IMR-90 (cell line): ENCODE measurements at regions not wholly inside any gene's neighbourhood (a gene's known extent, or its start where the extent isn't known, plus 50 kb on each side); places are given as distances from the start of the nearest gene placed in this dataset.
A peak's percentile ranks its signal among the peaks of the same experiment; 100 is the strongest.

ENCODE experiments used
- ATAC-seq: fragments of 200-7000 bp; cut with Tn5 transposase; 2 replicates; pipeline ENCODE4 v1.9.1; 2020; ENCODE audit warnings: low read depth, mild to moderate bottlenecking, moderate library complexity
- BruUV-seq: library from RNA; stranded (reverse); fragments of 400-500 nt; replicated peaks from 2 replicates; lab custom pipeline; 2021; lab: Mats Ljungman, UMichigan
- CTCF ChIA-PET: fragments of 300-600 bp; formaldehyde crosslinking; extraction: SDS; loops from one replicate; lab custom pipeline; 2021; ENCODE audit warnings: antibody characterized with exemption; lab: Yijun Ruan, JAX
- POLR2A ChIA-PET: fragments of 300-600 bp; sonication (Branson Sonifier 250); formaldehyde crosslinking; loops from one replicate; lab custom pipeline; 2022; ENCODE audit warnings: antibody characterized with exemption; ENCODE audit not compliant: unreplicated experiment; lab: Charles Lee
- DNase-seq: peaks from one replicate; pipeline ENCODE4 v3.0.0; 2013
- H2AFZ ChIP-seq: replicated peaks from 2 replicates; pipeline ENCODE3; 2013; ENCODE audit warnings: low read length, mild to moderate bottlenecking; ENCODE audit not compliant: poor library complexity
- H2AK5ac ChIP-seq: 2 replicates; pipeline ENCODE4 v1.6.1; 2013; ENCODE audit warnings: low read depth, low read length, inconsistent platforms
- H2AK9ac ChIP-seq: replicated peaks from 2 replicates; pipeline ENCODE3; 2013; ENCODE audit warnings: mild to moderate bottlenecking, low read depth, low read length, moderate library complexity; ENCODE audit not compliant: poor library complexity
- H2BK120ac ChIP-seq: 2 replicates; pipeline ENCODE4 v1.6.1; 2013; ENCODE audit warnings: low read depth, low read length, inconsistent platforms
- H2BK15ac ChIP-seq: 3 replicates; pipeline ENCODE4 v1.6.1; 2013; ENCODE audit warnings: low read depth, low read length, inconsistent platforms
- H2BK20ac ChIP-seq: 2 replicates; pipeline ENCODE4 v1.6.1; 2013; ENCODE audit warnings: low read depth, mild to moderate bottlenecking, inconsistent platforms, low read length, moderate library complexity
- H2BK5ac ChIP-seq: 2 replicates; pipeline ENCODE4 v1.6.1; 2013; ENCODE audit warnings: mild to moderate bottlenecking, low read depth, low read length, inconsistent platforms; ENCODE audit not compliant: poor library complexity, severe bottlenecking
- H3K14ac ChIP-seq: replicated peaks from 2 replicates; pipeline ENCODE4 v1.6.1; 2013; ENCODE audit warnings: low read depth, low read length, inconsistent platforms
- H3K18ac ChIP-seq: 2 replicates; pipeline ENCODE4 v1.6.1; 2013; ENCODE audit warnings: low read depth, low read length, control low read depth
- H3K23ac ChIP-seq: 2 replicates; pipeline ENCODE4 v1.6.1; 2013; ENCODE audit warnings: low read depth, low read length, inconsistent platforms
- H3K27ac ChIP-seq: 2 replicates; pipeline ENCODE4 v1.5.1; 2013; ENCODE audit warnings: mild to moderate bottlenecking, control low read depth, low read length; ENCODE audit not compliant: insufficient read depth
- H3K27me3 ChIP-seq: 2 replicates; pipeline ENCODE4 v1.6.1; 2013; ENCODE audit warnings: low read length; ENCODE audit not compliant: control insufficient read depth, insufficient read depth
- H3K36me3 ChIP-seq: 2 replicates; pipeline ENCODE4 v1.6.1; 2013; ENCODE audit warnings: low read length, mixed read lengths; ENCODE audit not compliant: control insufficient read depth, insufficient read depth
- H3K4ac ChIP-seq: 2 replicates; pipeline ENCODE4 v1.6.1; 2013; ENCODE audit warnings: low read depth, low read length, inconsistent platforms
- H3K4me1 ChIP-seq: 2 replicates; pipeline ENCODE4 v1.6.1; 2013; ENCODE audit warnings: low read length, mixed read lengths; ENCODE audit not compliant: control insufficient read depth, insufficient read depth
- H3K4me2 ChIP-seq: 2 replicates; pipeline ENCODE4 v1.6.1; 2013; ENCODE audit warnings: low read depth, mild to moderate bottlenecking, control low read depth, low read length, moderate library complexity
- H3K4me3 ChIP-seq: 2 replicates; pipeline ENCODE4 v1.5.1; 2013; ENCODE audit warnings: low read depth, mild to moderate bottlenecking, control low read depth, low read length, moderate library complexity; ENCODE audit not compliant: insufficient read depth
- H3K56ac ChIP-seq: 2 replicates; pipeline ENCODE4 v1.6.1; 2013; ENCODE audit warnings: low read length, inconsistent platforms; ENCODE audit not compliant: insufficient read depth; ENCODE audit errors: extremely low read depth
- H3K79me1 ChIP-seq, 2 experiments: 2 replicates each; pipeline ENCODE4 v1.6.1; 2013; ENCODE audit warnings: low read length in 2 of 2, inconsistent platforms in 1 of 2, low read depth in 1 of 2
- H3K9ac ChIP-seq: 2 replicates; pipeline ENCODE4 v1.6.1; 2013; ENCODE audit warnings: low read depth, low read length, control low read depth
- H3K9me1 ChIP-seq: 2 replicates; pipeline ENCODE4 v1.6.1; 2013; ENCODE audit warnings: low read length, inconsistent platforms; ENCODE audit not compliant: insufficient read depth
- H3K9me3 ChIP-seq: 2 replicates; pipeline ENCODE4 v1.6.1; 2013; ENCODE audit warnings: low read length; ENCODE audit not compliant: control insufficient read depth, insufficient read depth
- H4K20me1 ChIP-seq: 2 replicates; pipeline ENCODE4 v1.6.1; 2013; ENCODE audit warnings: low read length, inconsistent platforms; ENCODE audit not compliant: insufficient read depth
- H4K5ac ChIP-seq: 2 replicates; pipeline ENCODE4 v1.6.1; 2013; ENCODE audit warnings: mild to moderate bottlenecking, low read depth, low read length, control low read depth
- H4K8ac ChIP-seq, 2 experiments: 2 replicates each; pipeline ENCODE4 v1.6.1; 2013; ENCODE audit warnings: low read depth in 2 of 2, low read length in 2 of 2, control low read depth in 1 of 2, inconsistent platforms in 1 of 2
- H4K91ac ChIP-seq: 2 replicates; pipeline ENCODE4 v1.6.1; 2013; ENCODE audit warnings: low read depth, low read length, inconsistent platforms; ENCODE audit not compliant: insufficient read depth
- CEBPB ChIP-seq: IDR thresholded peaks from 2 replicates; pipeline ENCODE4 v1.6.1; 2012; ENCODE audit warnings: low read depth, low read length, improper control_type of control experiment
- FOS ChIP-seq: fragments of 150-350 bp; IDR thresholded peaks from 2 replicates; pipeline ENCODE4 v1.6.1; 2016; ENCODE audit warnings: low read depth, low read length
- MAFK ChIP-seq: IDR thresholded peaks from 2 replicates; pipeline ENCODE4 v1.6.1; 2012; ENCODE audit warnings: low read depth, low read length, improper control_type of control experiment
- MAZ ChIP-seq: IDR thresholded peaks from 2 replicates; pipeline ENCODE4 v1.6.1; 2012; ENCODE audit warnings: low read depth, mild to moderate bottlenecking, low read length, improper control_type of control experiment, moderate library complexity, borderline replicate concordance
- MXI1 ChIP-seq: IDR thresholded peaks from 2 replicates; pipeline ENCODE4 v1.6.1; 2012; ENCODE audit warnings: low read depth, mild to moderate bottlenecking, low read length, moderate library complexity, borderline replicate concordance
- NFE2L2 ChIP-seq: fragments of 150-350 bp; IDR thresholded peaks from 2 replicates; pipeline ENCODE4 v1.6.1; 2016; ENCODE audit warnings: low read depth, mild to moderate bottlenecking, low read length
- RCOR1 ChIP-seq: IDR thresholded peaks from 2 replicates; pipeline ENCODE4 v1.6.1; 2012; ENCODE audit warnings: mild to moderate bottlenecking, low read length, improper control_type of control experiment; ENCODE audit not compliant: insufficient replicate concordance
- RFX5 ChIP-seq: IDR thresholded peaks from 2 replicates; pipeline ENCODE4 v1.8.0; 2012; ENCODE audit warnings: low read depth, mild to moderate bottlenecking, low read length, moderate library complexity
- SMC3 ChIP-seq: fragments of 150-350 bp; IDR thresholded peaks from 2 replicates; pipeline ENCODE4 v1.6.1; 2016; ENCODE audit warnings: low read depth, mild to moderate bottlenecking, antibody characterized with exemption, low read length, moderate library complexity
- WGBS, 2 experiments: methylation state at CpG; one replicate each; pipeline versions ENCODE4 v1.1.5 to v1.1.7; 2013; ENCODE audit warnings: missing lambda C conversion rate in 2 of 2; ENCODE audit not compliant: insufficient read length in 1 of 2; ENCODE audit errors: extremely low coverage in 2 of 2; 5-methylcytosine and 5-hydroxymethylcytosine counted together
- dilution Hi-C: fragments of 300-500 bp; cut with HindIII; formaldehyde crosslinking; loops from one replicate; pipeline ENCODE4 v1.14.3; 2018; ENCODE audit warnings: low sequenced_read_pairs; ENCODE audit not compliant: unreplicated experiment
- in situ Hi-C: fragments of 300-500 bp; cut with MboI; formaldehyde crosslinking; loops from 3 replicates; pipeline ENCODE4 v1.14.3; 2019; ENCODE audit warnings: low sequenced_read_pairs, inconsistent platforms, mixed read lengths
- intact Hi-C: fragments of 100-400 bp; cut with micrococcal nuclease; formaldehyde crosslinking; loops from 2 replicates; pipeline ENCODE4 v1.10.0; 2022

DNA sequence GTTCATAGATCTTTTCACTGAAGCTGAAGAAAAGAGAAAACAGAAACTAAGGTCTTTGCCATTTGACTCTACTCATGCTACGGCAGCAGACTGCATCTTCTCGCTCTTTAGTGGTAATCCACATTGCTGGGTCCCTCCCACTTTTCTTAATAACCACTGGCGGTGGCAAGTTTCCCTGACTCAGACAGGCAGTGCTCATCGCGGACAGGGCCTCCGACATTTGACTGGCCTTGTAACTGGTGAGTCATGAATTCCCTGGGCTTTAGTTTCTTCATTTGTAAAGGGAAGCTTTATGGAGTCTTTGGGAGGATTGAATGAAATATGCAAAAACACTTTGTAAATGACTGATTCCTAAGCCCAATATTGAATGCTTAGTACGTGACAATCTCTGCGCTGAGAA, 238.2 kb upstream of the RBBP8 start (continued):
- TF ChIP-seq SMC3 (no peak), FOS (peak; percentile 96), MAFK (peak; percentile 66), MAZ (no peak), MXI1 (no peak; the same call in 1 of the 2 replicates), RFX5 (no peak), NFE2L2 (peak; percentile 53; the same call in 1 of the 2 replicates)

DNA sequence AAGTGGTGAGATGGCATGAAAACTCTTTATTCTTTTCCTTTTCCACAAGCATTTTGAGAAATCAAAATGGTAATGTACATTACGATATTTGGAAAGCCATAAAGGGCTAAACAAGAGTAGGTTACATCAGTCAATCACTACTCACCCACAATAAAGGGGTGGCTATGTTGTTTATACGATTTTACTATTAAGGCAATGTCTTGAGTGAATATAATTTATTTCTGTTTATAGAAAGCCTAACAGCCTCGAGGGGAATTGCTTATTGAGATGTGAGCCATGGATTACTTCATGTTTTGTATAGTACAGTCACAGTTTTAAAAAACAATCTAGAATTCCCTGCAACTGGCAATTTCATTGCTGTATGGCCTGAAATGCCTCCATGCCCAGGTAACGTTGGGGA, 237.5 kb upstream of the RBBP8 start:
- ChIA-PET POLR2A (no interaction called here), CTCF (interaction anchor here (0.5 to 0.6 kb wide), 2 partner anchors 61 to 739 kb away, joined by 3 read pairs; no protein-coding TSS in a partner anchor)

More for the DNA sequence above, 237.5 kb upstream of the RBBP8 start:
- Histone ChIP-seq H3K23ac (peak overlapping the region; percentile 22; the same call in 1 of the 2 replicates), H3K4ac (peak overlapping the region; percentile 76), H2BK15ac (peak overlapping the region; percentile 77; the same call in 1 of the 3 replicates), H3K27ac (peak overlapping the region; percentile 81), H3K9ac (no peak overlapping the region; the same call in 1 of the 2 replicates), H4K20me1 (no peaks in the 10 kb centered on the region), H3K4me1 (peaks cover 14% of the 10 kb centered on the region), H3K4me3 (no peak overlapping the region), H3K9me3 (no peaks in the 10 kb centered on the region), H3K14ac (peak overlapping the region; percentile 47), H2BK5ac (peak overlapping the region; percentile 89), H4K91ac (peak overlapping the region; percentile 43; the same call in 1 of the 2 replicates), H3K27me3 (no peaks in the 10 kb centered on the region), H3K56ac (peak overlapping the region; percentile 64; the same call in 1 of the 2 replicates), H4K8ac (peak overlapping the region; percentile 1 to 70; a peak in 3 of 4 replicates), H2AK5ac (0 out of 2 replicates have a peak overlapping the region, but pooled peaks have one; percentile 27), H3K18ac (peak overlapping the region; percentile 92; the same call in 1 of the 2 replicates), H3K36me3 (no peaks in the 10 kb centered on the region), H3K4me2 (peak overlapping the region; percentile 71), H2AK9ac (no peak overlapping the region), H3K79me1 (no peaks in the 10 kb centered on the region), H3K9me1 (peaks cover 8% of the 10 kb centered on the region), H2BK20ac (peak overlapping the region; percentile 88), H2BK120ac (peak overlapping the region; percentile 74; the same call in 1 of the 2 replicates), H2AFZ (no peak overlapping the region), H4K5ac (peak overlapping the region; percentile 86; the same call in 1 of the 2 replicates)
- WGBS, 2 experiments: 57% methylated on average over 1 of the region's 4 CpGs; no CpG with 5 or more reads in 1 of the 2 experiments
- in situ Hi-C loops (no loop called here), dilution Hi-C loops (no loop called here), intact Hi-C loops (no loop called here)
- no TSS peak for BruUV-seq
- no peak for TF ChIP-seq RCOR1
- TF ChIP-seq CEBPB: 0 out of 2 replicates have a peak, but pooled peaks have one; percentile 4
- ATAC-seq (no peak), DNase-seq (no peak)
